ENCODE measurements at regions not wholly inside any gene's neighbourhood (a gene's known extent, or its start where the extent isn't known, plus 50 kb on each side); places are given as distances from the start of the nearest gene placed in this dataset.

DNA sequence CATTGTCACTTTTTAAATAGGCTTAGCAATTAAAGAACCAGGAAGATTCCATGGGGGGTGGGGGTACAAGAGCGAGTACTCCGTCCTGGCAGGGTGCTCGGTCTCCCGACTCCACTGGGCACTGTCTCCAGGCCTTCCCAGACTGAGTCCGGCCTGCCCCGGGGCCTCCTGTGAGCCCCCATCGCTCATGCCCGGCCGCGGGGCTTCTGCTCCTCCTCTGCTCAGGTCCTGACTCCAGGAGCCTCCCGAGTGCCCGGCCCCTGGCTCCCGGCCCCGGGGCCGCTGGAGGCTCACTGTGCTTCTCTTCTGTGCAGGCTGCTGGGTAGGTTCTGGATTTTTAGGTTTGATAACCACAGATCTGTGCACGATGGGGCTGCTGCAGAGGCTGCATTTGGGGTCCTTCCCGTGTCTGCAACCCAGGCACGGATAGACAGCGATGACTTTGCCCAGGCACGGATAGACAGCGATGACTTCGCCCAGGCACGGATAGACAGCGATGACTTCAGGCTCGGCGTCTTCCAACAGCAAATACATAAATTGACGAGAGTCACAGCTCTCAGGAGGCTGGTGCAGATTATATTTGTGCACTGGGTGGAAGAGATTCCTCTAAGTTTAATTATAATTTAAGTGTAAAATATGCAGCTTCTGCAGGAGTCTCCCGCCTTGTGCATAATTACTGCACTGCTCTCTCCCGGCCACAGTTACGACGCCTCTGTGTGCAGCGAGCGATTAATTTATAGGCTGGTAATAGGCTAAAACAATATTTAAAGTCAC lies 74.8 kb upstream of the RXRA start:
- no peak for TF ChIP-seq JUN (IDR thresholded peaks at IDR 0.05; ENCODE audit: borderline replicate concordance, insufficient read depth, insufficient read length, low read depth)
- TF ChIP-seq, protein P1, sequence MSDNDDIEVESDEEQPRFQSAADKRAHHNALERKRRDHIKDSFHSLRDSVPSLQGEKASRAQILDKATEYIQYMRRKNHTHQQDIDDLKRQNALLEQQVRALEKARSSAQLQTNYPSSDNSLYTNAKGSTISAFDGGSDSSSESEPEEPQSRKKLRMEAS (IDR thresholded peaks at IDR 0.05; ENCODE audit: insufficient read depth, insufficient read length), result no peak
- TF ChIP-seq, protein P2, sequence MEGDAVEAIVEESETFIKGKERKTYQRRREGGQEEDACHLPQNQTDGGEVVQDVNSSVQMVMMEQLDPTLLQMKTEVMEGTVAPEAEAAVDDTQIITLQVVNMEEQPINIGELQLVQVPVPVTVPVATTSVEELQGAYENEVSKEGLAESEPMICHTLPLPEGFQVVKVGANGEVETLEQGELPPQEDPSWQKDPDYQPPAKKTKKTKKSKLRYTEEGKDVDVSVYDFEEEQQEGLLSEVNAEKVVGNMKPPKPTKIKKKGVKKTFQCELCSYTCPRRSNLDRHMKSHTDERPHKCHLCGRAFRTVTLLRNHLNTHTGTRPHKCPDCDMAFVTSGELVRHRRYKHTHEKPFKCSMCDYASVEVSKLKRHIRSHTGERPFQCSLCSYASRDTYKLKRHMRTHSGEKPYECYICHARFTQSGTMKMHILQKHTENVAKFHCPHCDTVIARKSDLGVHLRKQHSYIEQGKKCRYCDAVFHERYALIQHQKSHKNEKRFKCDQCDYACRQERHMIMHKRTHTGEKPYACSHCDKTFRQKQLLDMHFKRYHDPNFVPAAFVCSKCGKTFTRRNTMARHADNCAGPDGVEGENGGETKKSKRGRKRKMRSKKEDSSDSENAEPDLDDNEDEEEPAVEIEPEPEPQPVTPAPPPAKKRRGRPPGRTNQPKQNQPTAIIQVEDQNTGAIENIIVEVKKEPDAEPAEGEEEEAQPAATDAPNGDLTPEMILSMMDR (IDR thresholded peaks at IDR 0.05; ENCODE audit: extremely low read depth in 1 of 2, insufficient read depth in 1 of 2, low read depth in 1 of 2, low read length in 2 of 2), result no peak
- Histone ChIP-seq H3K79me2 (ENCODE audit: control insufficient read depth, insufficient read depth, low read length) (no peaks in the 10 kb centered on the region), H3K4me1 (ENCODE audit: control insufficient read depth, extremely low read depth, insufficient read depth, low read length) (no peaks in the 10 kb centered on the region), H4K20me1 (replicated peaks; ENCODE audit: control insufficient read depth, extremely low read depth, insufficient read depth, low read length) (no peaks in the 10 kb centered on the region), H3K27me3 (ENCODE audit: control insufficient read depth in 2 of 2, insufficient read depth in 2 of 2, low read length in 2 of 2) (peaks cover 0 to 2% of the 10 kb centered on the region in 2 experiments), H3K4me3 (replicated peaks in 1 of 3; ENCODE audit: insufficient read depth in 1 of 3, low read depth in 1 of 3, low read length in 3 of 3) (no peak overlapping the region), H3K9me1 (replicated peaks; ENCODE audit: control insufficient read depth, extremely low read depth, insufficient read depth, low read length) (no peaks in the 10 kb centered on the region), H3K9ac (replicated peaks; ENCODE audit: extremely low read depth, insufficient read depth, low read length) (no peak overlapping the region), H3K27ac (ENCODE audit: insufficient read depth, low read depth, low read length) (no peak overlapping the region), H2AFZ (ENCODE audit: low read depth, low read length) (no peak overlapping the region), H3K9me3 (replicated peaks; ENCODE audit: control insufficient read depth, insufficient read depth, low read length) (no peaks in the 10 kb centered on the region), H3K36me3 (ENCODE audit: control insufficient read depth in 2 of 2, extremely low read depth in 1 of 2, insufficient read depth in 2 of 2, low read length in 2 of 2) (no peaks in the 10 kb centered on the region), H3K4me2 (ENCODE audit: insufficient read depth, low read length) (no peak overlapping the region)
- dilution Hi-C loops (cut with MboI; ENCODE audit: extremely low pct_ligation_motif_present, low sequenced_read_pairs), result no loop called here
- no TSS peak for BruUV-seq (replicated peaks)
- FAIRE-seq, result no peak
- DNase-seq (ENCODE audit: low read depth, low spot score), result no peak
- CTCF ChIA-PET, result no interaction called here
- intact Hi-C loops (cut with micrococcal nuclease), result no loop called here
- POLR2A ChIA-PET, result no interaction called here

Data from endothelial cell of umbilical vein (primary cell).